Peyer's patch (tissue), 4 donors: ENCODE measurements at regions not wholly inside any gene's neighbourhood (a gene's known extent, or its start where the extent isn't known, plus 50 kb on each side); places are given as distances from the start of the nearest gene placed in this dataset.

ENCODE experiments used
- DNase-seq, 3 donors: peaks; one replicate each; pipeline ENCODE4 v3.0.0-alpha.2; 2017 to 2019
- H3K27ac ChIP-seq, 4 donors: fragments of 200-600 bp; sonication (generic); one replicate each; pipeline ENCODE4 v1.5.1; 2016 to 2019
- H3K27me3 ChIP-seq, 2 donors: fragments of 200-600 bp; sonication (generic); one replicate each; pipeline ENCODE4 v1.5.1; 2019
- H3K36me3 ChIP-seq, 3 donors: fragments of 200-600 bp; sonication (generic); one replicate each; pipeline ENCODE4 v1.5.1; 2016 to 2019
- H3K4me1 ChIP-seq, 4 donors: fragments of 200-600 bp; sonication (generic); one replicate each; pipeline ENCODE4 v1.5.1; 2016 to 2019
- H3K4me3 ChIP-seq, 4 donors: fragments of 200-600 bp; sonication (generic); 1 replicate in 3 of 4; 2 replicates in 1 of 4; pipeline ENCODE4 v1.5.1; 2016 to 2019; ENCODE audit warnings: mild to moderate bottlenecking in 1 of 4
- H3K9me3 ChIP-seq, 4 donors: fragments of 200-600 bp; sonication (generic); one replicate each; pipeline ENCODE4 v1.5.1; 2016 to 2019; ENCODE audit warnings: mild to moderate bottlenecking in 1 of 4
- POLR2A ChIP-seq, 2 donors: fragments of 450-650 bp; IDR thresholded peaks; one replicate each; pipeline ENCODE4 v1.5.1; 2017; ENCODE audit warnings: antibody characterized with exemption in 2 of 2, mild to moderate bottlenecking in 2 of 2, moderate library complexity in 2 of 2
- TF ChIP-seq, protein P1 (sequence below), 6 experiments: fragments of 450-650 bp in 4 of 6; fragments of 200-600 bp in 2 of 6; sonication (generic) in 1 of 6; IDR thresholded peaks; one replicate each; pipeline ENCODE4 v1.5.1; 2017 to 2019; ENCODE audit warnings: antibody characterized with exemption in 6 of 6, mild to moderate bottlenecking in 3 of 6, moderate library complexity in 1 of 6

GRCh38 chr3:160622263-160623045 lies 54.5 kb upstream of the ARL14 start:
- no peak for TF ChIP-seq POLR2A (IDR thresholded peaks at IDR 0.05)
- TF ChIP-seq, protein P1, sequence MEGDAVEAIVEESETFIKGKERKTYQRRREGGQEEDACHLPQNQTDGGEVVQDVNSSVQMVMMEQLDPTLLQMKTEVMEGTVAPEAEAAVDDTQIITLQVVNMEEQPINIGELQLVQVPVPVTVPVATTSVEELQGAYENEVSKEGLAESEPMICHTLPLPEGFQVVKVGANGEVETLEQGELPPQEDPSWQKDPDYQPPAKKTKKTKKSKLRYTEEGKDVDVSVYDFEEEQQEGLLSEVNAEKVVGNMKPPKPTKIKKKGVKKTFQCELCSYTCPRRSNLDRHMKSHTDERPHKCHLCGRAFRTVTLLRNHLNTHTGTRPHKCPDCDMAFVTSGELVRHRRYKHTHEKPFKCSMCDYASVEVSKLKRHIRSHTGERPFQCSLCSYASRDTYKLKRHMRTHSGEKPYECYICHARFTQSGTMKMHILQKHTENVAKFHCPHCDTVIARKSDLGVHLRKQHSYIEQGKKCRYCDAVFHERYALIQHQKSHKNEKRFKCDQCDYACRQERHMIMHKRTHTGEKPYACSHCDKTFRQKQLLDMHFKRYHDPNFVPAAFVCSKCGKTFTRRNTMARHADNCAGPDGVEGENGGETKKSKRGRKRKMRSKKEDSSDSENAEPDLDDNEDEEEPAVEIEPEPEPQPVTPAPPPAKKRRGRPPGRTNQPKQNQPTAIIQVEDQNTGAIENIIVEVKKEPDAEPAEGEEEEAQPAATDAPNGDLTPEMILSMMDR (IDR thresholded peaks at IDR 0.05) = no peak
- no peak for DNase-seq
- H3K9me3 ChIP-seq = no peaks in the 10 kb centered on the region
- H3K4me1 ChIP-seq = no peaks in the 10 kb centered on the region
- H3K27me3 ChIP-seq = no peaks in the 10 kb centered on the region
- no peak overlapping the region for H3K27ac ChIP-seq
- no peak overlapping the region for H3K4me3 ChIP-seq
- H3K36me3 ChIP-seq = no peaks in the 10 kb centered on the region

DNA sequence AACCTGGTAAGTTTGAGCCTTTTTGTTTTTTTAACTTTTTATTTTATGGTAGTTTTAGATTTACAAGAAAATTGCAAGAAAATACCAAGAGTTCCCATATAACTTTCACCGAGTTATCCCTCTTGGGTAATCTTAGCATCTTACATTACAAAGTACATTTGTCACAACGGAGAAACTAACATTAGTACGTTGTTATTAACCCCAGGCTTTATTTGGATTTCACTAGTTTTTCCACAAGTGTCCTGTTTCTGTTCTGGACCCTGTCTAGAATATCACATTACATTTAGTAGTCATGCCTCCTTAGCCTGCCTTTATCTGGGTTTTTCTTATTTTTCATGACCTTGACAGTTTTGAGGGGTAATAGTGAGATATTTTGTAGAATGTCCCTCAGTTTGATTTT lies 53.5 kb upstream of the KPNA4 start:
- Histone ChIP-seq H3K27me3 (no peaks in the 10 kb centered on the region), H3K4me3 (no peak overlapping the region), H3K9me3 (no peaks in the 10 kb centered on the region), H3K4me1 (no peaks in the 10 kb centered on the region), H3K36me3 (no peaks in the 10 kb centered on the region), H3K27ac (no peak overlapping the region)
- no peak for TF ChIP-seq POLR2A (IDR thresholded peaks at IDR 0.05)
- TF ChIP-seq, protein P1 (IDR thresholded peaks at IDR 0.05) = no peak
- no peak for DNase-seq

GRCh38 chr3:160618363-160618762 lies 53.0 kb upstream of the KPNA4 start:
- no peak for DNase-seq

DNA sequence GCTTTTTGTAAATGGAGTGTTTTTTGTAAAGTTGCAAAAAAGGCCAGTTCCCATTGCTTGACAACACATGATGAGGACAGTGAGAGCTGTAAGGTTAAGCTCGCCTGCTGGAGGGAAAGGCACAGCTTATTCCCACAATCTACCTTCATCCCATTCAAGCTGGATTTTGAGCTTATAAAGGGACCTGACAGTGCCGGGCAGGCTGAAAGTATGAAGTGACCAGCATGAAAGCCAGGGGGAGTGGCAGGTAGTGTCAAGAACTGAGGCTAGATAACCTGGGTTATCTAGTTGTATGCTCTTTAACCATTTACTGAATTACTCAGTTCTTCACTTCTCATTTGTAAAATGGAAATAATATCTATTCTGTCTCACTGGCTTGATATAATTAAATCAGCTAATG lies 52.3 kb upstream of the KPNA4 start:
- Histone ChIP-seq H3K27ac (no peak overlapping the region), H3K4me1 (no peaks in the 10 kb centered on the region), H3K9me3 (no peaks in the 10 kb centered on the region), H3K4me3 (no peak overlapping the region), H3K36me3 (no peaks in the 10 kb centered on the region), H3K27me3 (no peaks in the 10 kb centered on the region)
- TF ChIP-seq, protein P1 (IDR thresholded peaks at IDR 0.05) = peak in 1 of 6 experiments; percentile 41
- TF ChIP-seq POLR2A (IDR thresholded peaks at IDR 0.05) = no peak
- no peak for DNase-seq

More at GRCh38 chr3:160618363-160618762, 53.0 kb upstream of the KPNA4 start:
- TF ChIP-seq POLR2A (IDR thresholded peaks at IDR 0.05) = no peak
- TF ChIP-seq, protein P1 (IDR thresholded peaks at IDR 0.05) = no peak
- Histone ChIP-seq H3K36me3 (no peaks in the 10 kb centered on the region), H3K27me3 (no peaks in the 10 kb centered on the region), H3K4me3 (no peak overlapping the region), H3K9me3 (no peaks in the 10 kb centered on the region), H3K4me1 (no peaks in the 10 kb centered on the region), H3K27ac (no peak overlapping the region)

DNA sequence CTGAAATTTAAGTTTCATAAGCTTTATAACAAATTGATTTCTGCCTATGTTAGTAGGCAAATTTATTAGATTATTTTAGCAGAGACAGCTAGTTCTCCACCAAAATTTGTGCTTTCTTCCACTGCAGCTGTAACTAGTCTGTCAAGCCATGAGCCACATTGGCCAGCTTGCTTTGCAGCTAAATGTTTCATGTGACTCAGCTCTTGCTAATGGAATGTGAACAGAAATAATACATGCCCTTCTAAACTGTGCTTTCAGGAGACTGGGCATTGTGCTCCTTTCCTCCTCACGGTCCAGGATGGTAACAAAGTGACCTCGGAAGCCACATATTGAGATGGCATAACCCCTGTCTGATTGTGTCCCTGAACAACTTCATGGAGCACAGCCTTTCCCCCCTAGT lies 51.3 kb upstream of the KPNA4 start:
- DNase-seq = no peak
- Histone ChIP-seq H3K27me3 (no peaks in the 10 kb centered on the region), H3K27ac (no peak overlapping the region), H3K9me3 (no peaks in the 10 kb centered on the region), H3K36me3 (no peaks in the 10 kb centered on the region), H3K4me1 (no peaks in the 10 kb centered on the region), H3K4me3 (no peak overlapping the region)
- TF ChIP-seq POLR2A (IDR thresholded peaks at IDR 0.05) = no peak
- TF ChIP-seq, protein P1 (IDR thresholded peaks at IDR 0.05) = no peak
